PC-9 (cell line): ENCODE measurements at regions not wholly inside any gene's neighbourhood (a gene's known extent, or its start where the extent isn't known, plus 50 kb on each side); places are given as distances from the start of the nearest gene placed in this dataset.

Source experiments
- BruUV-seq: library from RNA; stranded (reverse); fragments of 400-500 nt; replicated peaks from 2 replicates; lab custom pipeline; 2021; lab: Mats Ljungman, UMichigan
- CTCF ChIA-PET: fragments of 300-600 bp; sonication (Branson Sonifier 250); formaldehyde crosslinking; loops from one replicate; lab custom pipeline; 2022; ENCODE audit warnings: antibody characterized with exemption; lab: Charles Lee
- POLR2A ChIA-PET: fragments of 300-600 bp; sonication (Branson Sonifier 250); formaldehyde crosslinking; loops from one replicate; lab custom pipeline; 2022; ENCODE audit warnings: antibody characterized with exemption; ENCODE audit not compliant: unreplicated experiment; lab: Charles Lee
- DNase-seq, 2 experiments: peaks; one replicate each; pipeline versions ENCODE4 v3.0.0 to v3.0.0-alpha.2; 2015 to 2022; ENCODE audit warnings: mixed read lengths in 1 of 2
- H2AFZ ChIP-seq: fragments of 200-600 bp; sonication (generic); 2 replicates; pipeline ENCODE4 v1.8.1; 2017; ENCODE audit warnings: antibody characterized with exemption
- H3F3A ChIP-seq: fragments of 200-600 bp; sonication (generic); 2 replicates; pipeline ENCODE4 v1.8.1; 2017; ENCODE audit warnings: antibody characterized with exemption, mild to moderate bottlenecking, low read depth; ENCODE audit not compliant: insufficient read depth
- H3K27ac ChIP-seq: fragments of 200-600 bp; sonication (generic); 2 replicates; pipeline ENCODE4 v1.6.1; 2016; ENCODE audit warnings: mixed run types
- H3K27me3 ChIP-seq: fragments of 200-600 bp; sonication (generic); 2 replicates; pipeline ENCODE4 v1.6.1; 2016; ENCODE audit warnings: low read depth, mixed run types; ENCODE audit not compliant: insufficient read depth
- H3K36me3 ChIP-seq: fragments of 200-600 bp; sonication (generic); 2 replicates; pipeline ENCODE4 v1.6.1; 2016; ENCODE audit warnings: low read depth, mixed run types
- H3K4me1 ChIP-seq: fragments of 200-600 bp; sonication (generic); replicated peaks from 2 replicates; pipeline ENCODE4 v1.6.1; 2016; ENCODE audit warnings: mixed run types; ENCODE audit not compliant: insufficient read depth
- H3K4me2 ChIP-seq: fragments of 200-600 bp; sonication (generic); 2 replicates; pipeline ENCODE4 v1.6.1; 2017; ENCODE audit warnings: mixed run types
- H3K4me3 ChIP-seq: fragments of 200-600 bp; sonication (generic); 2 replicates; pipeline ENCODE4 v1.6.1; 2016; ENCODE audit warnings: mixed run types
- H3K79me2 ChIP-seq: fragments of 200-600 bp; sonication (generic); 2 replicates; pipeline ENCODE4 v1.6.1; 2017; ENCODE audit warnings: low read depth, mixed run types
- H3K9me2 ChIP-seq: fragments of 200-600 bp; sonication (generic); 2 replicates; pipeline ENCODE4 v1.8.1; 2017; ENCODE audit warnings: mild to moderate bottlenecking; ENCODE audit not compliant: insufficient read depth
- H3K9me3 ChIP-seq: fragments of 200-600 bp; sonication (generic); 2 replicates; pipeline ENCODE4 v1.8.1; 2016; ENCODE audit warnings: low read depth; ENCODE audit not compliant: insufficient read depth
- H4K20me1 ChIP-seq: fragments of 200-600 bp; sonication (generic); 2 replicates; pipeline ENCODE4 v1.8.1; 2017; ENCODE audit not compliant: insufficient read depth
- EZH2 ChIP-seq: fragments of 200-600 bp; sonication (generic); IDR thresholded peaks from 2 replicates; pipeline ENCODE4 v1.8.0; 2017; ENCODE audit warnings: antibody characterized with exemption, low read depth
- intact Hi-C: fragments of 100-400 bp; cut with micrococcal nuclease; formaldehyde crosslinking; loops from one replicate; pipeline ENCODE4 v1.10.0; 2022; ENCODE audit not compliant: unreplicated experiment
- TF ChIP-seq, protein P1 (sequence below): fragments of 200-600 bp; sonication (generic); conservative IDR thresholded peaks from 2 replicates; pipeline ENCODE4 v1.6.1; 2017; ENCODE audit warnings: mixed run types, antibody characterized with exemption, mild to moderate bottlenecking, moderate library complexity

DNA sequence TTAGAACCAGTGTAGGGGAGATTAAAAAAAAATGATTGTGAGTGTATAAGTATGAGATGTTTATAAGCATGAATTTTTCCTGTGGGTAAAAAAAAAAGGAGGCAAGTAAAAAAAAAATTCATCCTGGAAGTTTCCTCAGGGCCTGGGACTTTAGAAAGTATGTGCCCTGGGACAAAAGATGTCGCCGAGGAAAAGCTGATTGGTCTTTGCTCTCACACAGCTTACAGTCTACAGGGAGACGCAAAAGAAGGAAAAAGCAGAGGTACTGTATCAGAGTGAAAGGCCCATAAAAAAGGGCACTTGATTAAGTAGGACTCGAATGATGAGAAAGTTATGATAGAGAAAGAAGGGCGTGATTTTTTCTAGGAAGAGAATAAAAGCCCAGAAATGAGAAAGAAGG lies 501.4 kb upstream of the MEF2C start:
- H3F3A ChIP-seq, result no peaks in the 10 kb centered on the region
- CTCF ChIA-PET, result no interaction called here
- H3K27me3 ChIP-seq, result no peaks in the 10 kb centered on the region
- TF ChIP-seq, protein P1, sequence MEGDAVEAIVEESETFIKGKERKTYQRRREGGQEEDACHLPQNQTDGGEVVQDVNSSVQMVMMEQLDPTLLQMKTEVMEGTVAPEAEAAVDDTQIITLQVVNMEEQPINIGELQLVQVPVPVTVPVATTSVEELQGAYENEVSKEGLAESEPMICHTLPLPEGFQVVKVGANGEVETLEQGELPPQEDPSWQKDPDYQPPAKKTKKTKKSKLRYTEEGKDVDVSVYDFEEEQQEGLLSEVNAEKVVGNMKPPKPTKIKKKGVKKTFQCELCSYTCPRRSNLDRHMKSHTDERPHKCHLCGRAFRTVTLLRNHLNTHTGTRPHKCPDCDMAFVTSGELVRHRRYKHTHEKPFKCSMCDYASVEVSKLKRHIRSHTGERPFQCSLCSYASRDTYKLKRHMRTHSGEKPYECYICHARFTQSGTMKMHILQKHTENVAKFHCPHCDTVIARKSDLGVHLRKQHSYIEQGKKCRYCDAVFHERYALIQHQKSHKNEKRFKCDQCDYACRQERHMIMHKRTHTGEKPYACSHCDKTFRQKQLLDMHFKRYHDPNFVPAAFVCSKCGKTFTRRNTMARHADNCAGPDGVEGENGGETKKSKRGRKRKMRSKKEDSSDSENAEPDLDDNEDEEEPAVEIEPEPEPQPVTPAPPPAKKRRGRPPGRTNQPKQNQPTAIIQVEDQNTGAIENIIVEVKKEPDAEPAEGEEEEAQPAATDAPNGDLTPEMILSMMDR, result no peak
- no peak for TF ChIP-seq EZH2
- H3K9me2 ChIP-seq, result no peaks in the 10 kb centered on the region
- no peak overlapping the region for H2AFZ ChIP-seq
- H4K20me1 ChIP-seq, result no peaks in the 10 kb centered on the region
- intact Hi-C loops, result no loop called here
- BruUV-seq, result no TSS peak
- DNase-seq, result no peak
- H3K36me3 ChIP-seq, result no peaks in the 10 kb centered on the region
- H3K4me2 ChIP-seq, result no peak overlapping the region
- H3K27ac ChIP-seq, result no peak overlapping the region
- H3K4me3 ChIP-seq, result no peak overlapping the region
- POLR2A ChIA-PET, result no interaction called here
- no peaks in the 10 kb centered on the region for H3K79me2 ChIP-seq
- no peaks in the 10 kb centered on the region for H3K4me1 ChIP-seq
- no peaks in the 10 kb centered on the region for H3K9me3 ChIP-seq

DNA sequence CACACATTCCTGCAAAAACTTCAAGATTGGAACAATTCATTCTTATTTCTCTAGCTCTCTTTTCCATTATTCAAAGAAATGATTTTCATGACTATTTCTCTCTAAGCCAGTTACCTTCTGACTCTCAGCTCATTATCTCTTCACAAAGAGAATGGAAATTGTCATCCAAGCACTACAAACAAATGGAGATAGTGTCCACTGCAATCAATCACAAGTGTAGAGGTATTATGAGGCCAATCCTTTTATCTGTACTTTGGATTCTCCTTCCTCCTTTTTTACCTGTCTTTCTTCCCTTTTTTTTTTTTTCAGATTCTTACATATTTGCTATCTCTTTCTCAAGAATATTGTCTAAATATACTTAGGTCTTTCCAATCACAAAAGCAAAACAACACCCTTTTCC lies 497.7 kb upstream of the MEF2C start:
- no peak for DNase-seq
- POLR2A ChIA-PET, result no interaction called here

DNA sequence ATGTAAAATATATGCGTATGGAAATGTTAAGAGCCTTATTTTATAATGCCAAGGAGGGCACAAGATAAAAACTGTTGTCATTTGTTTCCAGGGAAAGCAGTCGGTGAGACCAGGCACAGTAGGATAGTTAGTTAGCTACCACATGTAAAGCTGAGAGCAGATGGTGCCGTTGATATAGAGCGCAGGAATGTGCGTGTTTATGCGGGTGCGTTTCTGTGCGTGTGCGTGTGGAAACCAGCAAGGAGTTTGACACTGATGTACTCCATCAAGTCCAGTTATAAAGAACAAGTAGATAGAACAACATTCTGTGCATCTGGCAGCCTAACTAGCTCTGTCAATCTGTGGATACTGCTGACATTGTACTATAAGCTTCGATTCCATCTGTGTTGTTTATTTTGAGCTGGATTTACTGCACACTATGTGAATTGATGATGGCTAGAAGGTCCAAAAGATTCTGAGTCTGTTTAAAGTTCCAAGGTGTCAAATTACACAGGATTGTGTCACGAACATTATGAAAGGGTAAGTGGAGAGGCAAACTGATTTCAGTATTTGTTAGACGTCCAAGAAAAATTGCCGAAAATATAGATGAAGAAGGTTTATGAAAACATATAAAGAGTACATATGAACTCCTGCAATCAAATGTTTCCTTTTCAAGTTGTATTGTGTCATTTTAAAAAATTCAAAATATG lies 494.9 kb upstream of the MEF2C start:
- no peak for DNase-seq
- POLR2A ChIA-PET, result no interaction called here
- CTCF ChIA-PET, result no interaction called here
- Histone ChIP-seq H3K27me3 (no peaks in the 10 kb centered on the region), H2AFZ (no peak overlapping the region), H3K4me3 (no peak overlapping the region), H3K4me2 (no peak overlapping the region), H3K79me2 (no peaks in the 10 kb centered on the region), H3K9me3 (0 out of 2 replicates have a peak, but pooled peaks cover 5% of the 10 kb centered on the region), H3K36me3 (no peaks in the 10 kb centered on the region), H4K20me1 (no peaks in the 10 kb centered on the region), H3K4me1 (no peaks in the 10 kb centered on the region), H3K9me2 (no peaks in the 10 kb centered on the region), H3F3A (no peaks in the 10 kb centered on the region), H3K27ac (no peak overlapping the region)
- TF ChIP-seq EZH2, result no peak
- TF ChIP-seq, protein P1, result no peak
- no TSS peak for BruUV-seq
- intact Hi-C loops, result no loop called here

More for the DNA sequence above, 497.7 kb upstream of the MEF2C start:
- CTCF ChIA-PET, result no interaction called here
- Histone ChIP-seq H3K36me3 (no peaks in the 10 kb centered on the region), H3F3A (no peaks in the 10 kb centered on the region), H3K27ac (no peak overlapping the region), H3K4me3 (no peak overlapping the region), H3K9me2 (no peaks in the 10 kb centered on the region), H3K4me2 (no peak overlapping the region), H3K27me3 (no peaks in the 10 kb centered on the region), H3K4me1 (no peaks in the 10 kb centered on the region), H2AFZ (no peak overlapping the region), H3K79me2 (no peaks in the 10 kb centered on the region), H3K9me3 (no peaks in the 10 kb centered on the region), H4K20me1 (no peaks in the 10 kb centered on the region)
- intact Hi-C loops, result no loop called here
- no TSS peak for BruUV-seq
- no peak for TF ChIP-seq EZH2
- TF ChIP-seq, protein P1, result no peak
